Breast epithelium (tissue), 4 donors: ENCODE measurements at regions not wholly inside any gene's neighbourhood (a gene's known extent, or its start where the extent isn't known, plus 50 kb on each side); places are given as distances from the start of the nearest gene placed in this dataset.
A peak's percentile ranks its signal among the peaks of the same experiment; 100 is the strongest.

Source experiments
- DNase-seq, 2 donors: peaks; one replicate each; pipeline ENCODE4 v3.0.0-alpha.2; 2019; ENCODE audit warnings: low spot score in 2 of 2
- H3K27ac ChIP-seq, 2 donors: fragments of 200-600 bp; sonication (generic) in 1 of 2; one replicate each; pipeline ENCODE4 v1.5.1; 2016 to 2019; ENCODE audit warnings: mild to moderate bottlenecking in 1 of 2
- H3K27me3 ChIP-seq, 2 donors: fragments of 200-600 bp; sonication (generic) in 1 of 2; one replicate each; pipeline versions ENCODE4 v1.5.1 to v1.6.0; 2017 to 2019; ENCODE audit warnings: control low read depth in 1 of 2, mild to moderate bottlenecking in 1 of 2
- H3K36me3 ChIP-seq: fragments of 200-600 bp; one replicate; pipeline ENCODE4 v1.5.1; 2019
- H3K4me1 ChIP-seq, 2 donors: fragments of 200-600 bp; sonication (generic); one replicate each; pipeline ENCODE4 v1.5.1; 2016 to 2019; ENCODE audit warnings: control low read depth in 1 of 2
- H3K4me3 ChIP-seq, 3 donors: fragments of 200-600 bp; sonication (generic); 1 replicate in 2 of 3; 2 replicates in 1 of 3; pipeline ENCODE4 v1.5.1; 2016 to 2019; ENCODE audit warnings: mild to moderate bottlenecking in 3 of 3, moderate library complexity in 2 of 3
- H3K9me3 ChIP-seq, 2 donors: fragments of 200-600 bp; sonication (generic) in 1 of 2; one replicate each; pipeline ENCODE4 v1.5.1; 2016 to 2019; ENCODE audit warnings: control low read depth in 1 of 2
- CTCF ChIP-seq, 3 donors: fragments of 450-650 bp; IDR thresholded peaks; one replicate each; pipeline ENCODE4 v1.5.1; 2016 to 2017; ENCODE audit warnings: antibody characterized with exemption in 3 of 3, mild to moderate bottlenecking in 3 of 3, moderate library complexity in 3 of 3
- POLR2A ChIP-seq: fragments of 450-650 bp; IDR thresholded peaks from one replicate; pipeline ENCODE4 v1.6.1; 2016; ENCODE audit warnings: antibody characterized with exemption, mild to moderate bottlenecking, moderate library complexity
- POLR2AphosphoS5 ChIP-seq, 3 donors: sonication (generic); formaldehyde crosslinking; IDR thresholded peaks; one replicate each; pipeline ENCODE4 v1.6.1; 2017; ENCODE audit warnings: antibody characterized with exemption in 3 of 3
- intact Hi-C: fragments of 100-400 bp; cut with DNase I; formaldehyde crosslinking; loops from one replicate; pipeline ENCODE4 v1.15.1; 2023; ENCODE audit warnings: low total_unique reads

- Histone ChIP-seq H3K27ac (peak overlapping the region; percentile 8 to 26), H3K36me3 (no peaks in the 10 kb centered on the region), H3K27me3 (no peaks in the 10 kb centered on the region), H3K4me3 (no peak overlapping the region), H3K4me1 (no peaks in the 10 kb centered on the region), H3K9me3 (no peaks in the 10 kb centered on the region)
- intact Hi-C loops: no loop called here
- DNase-seq: no peak
- TF ChIP-seq POLR2A: no peak
- no peak for TF ChIP-seq POLR2AphosphoS5 (IDR thresholded peaks at IDR 0.05)
- TF ChIP-seq CTCF (IDR thresholded peaks at IDR 0.05): no peak
Observed at GRCh38 chr5:66339896-66340295, 195.8 kb downstream of the SREK1 start.

GRCh38 chr5:66340786-66341185 is 196.7 kb downstream of the SREK1 start:
- no peak overlapping the region for H3K4me3 ChIP-seq
- H3K27me3 ChIP-seq: no peaks in the 10 kb centered on the region
- intact Hi-C loops: no loop called here
- no peak for DNase-seq
- no peaks in the 10 kb centered on the region for H3K4me1 ChIP-seq
- TF ChIP-seq CTCF (IDR thresholded peaks at IDR 0.05): no peak
- TF ChIP-seq POLR2AphosphoS5 (IDR thresholded peaks at IDR 0.05): no peak
- no peak for TF ChIP-seq POLR2A
- H3K36me3 ChIP-seq: no peaks in the 10 kb centered on the region
- H3K27ac ChIP-seq: no peak overlapping the region
- H3K9me3 ChIP-seq: no peaks in the 10 kb centered on the region

GRCh38 chr5:66342341-66342880 is 198.3 kb downstream of the SREK1 start:
- Histone ChIP-seq H3K27me3 (no peaks in the 10 kb centered on the region), H3K4me1 (no peaks in the 10 kb centered on the region), H3K36me3 (no peaks in the 10 kb centered on the region), H3K4me3 (no peak overlapping the region), H3K27ac (no peak overlapping the region), H3K9me3 (no peaks in the 10 kb centered on the region)
- TF ChIP-seq POLR2A (no peak), POLR2AphosphoS5 (IDR thresholded peaks at IDR 0.05) (no peak), CTCF (IDR thresholded peaks at IDR 0.05) (no peak)
- DNase-seq: no peak
- intact Hi-C loops: no loop called here

- H3K4me3 ChIP-seq: no peak overlapping the region
- no peaks in the 10 kb centered on the region for H3K36me3 ChIP-seq
- TF ChIP-seq POLR2A: no peak
- TF ChIP-seq POLR2AphosphoS5 (IDR thresholded peaks at IDR 0.05): no peak
- no peak for TF ChIP-seq CTCF (IDR thresholded peaks at IDR 0.05)
- H3K27ac ChIP-seq: no peak overlapping the region
- intact Hi-C loops: no loop called here
- no peaks in the 10 kb centered on the region for H3K9me3 ChIP-seq
- no peaks in the 10 kb centered on the region for H3K4me1 ChIP-seq
- no peaks in the 10 kb centered on the region for H3K27me3 ChIP-seq
- no peak for DNase-seq
Observed at GRCh38 chr5:66343370-66344071, 199.4 kb downstream of the SREK1 start.

GRCh38 chr5:66344544-66344943 is 200.4 kb downstream of the SREK1 start:
- no peak overlapping the region for H3K27ac ChIP-seq
- intact Hi-C loops: no loop called here

More at GRCh38 chr5:66344544-66344943, 200.4 kb downstream of the SREK1 start:
- H3K4me1 ChIP-seq: no peaks in the 10 kb centered on the region
- no peak for DNase-seq
- no peak overlapping the region for H3K4me3 ChIP-seq
- no peaks in the 10 kb centered on the region for H3K9me3 ChIP-seq
- no peaks in the 10 kb centered on the region for H3K27me3 ChIP-seq
- TF ChIP-seq CTCF (IDR thresholded peaks at IDR 0.05): no peak
- no peak for TF ChIP-seq POLR2AphosphoS5 (IDR thresholded peaks at IDR 0.05)
- no peak for TF ChIP-seq POLR2A
- H3K36me3 ChIP-seq: no peaks in the 10 kb centered on the region
